ENCODE measurements at regions not wholly inside any gene's neighbourhood (a gene's known extent, or its start where the extent isn't known, plus 50 kb on each side); places are given as distances from the start of the nearest gene placed in this dataset.

DNA sequence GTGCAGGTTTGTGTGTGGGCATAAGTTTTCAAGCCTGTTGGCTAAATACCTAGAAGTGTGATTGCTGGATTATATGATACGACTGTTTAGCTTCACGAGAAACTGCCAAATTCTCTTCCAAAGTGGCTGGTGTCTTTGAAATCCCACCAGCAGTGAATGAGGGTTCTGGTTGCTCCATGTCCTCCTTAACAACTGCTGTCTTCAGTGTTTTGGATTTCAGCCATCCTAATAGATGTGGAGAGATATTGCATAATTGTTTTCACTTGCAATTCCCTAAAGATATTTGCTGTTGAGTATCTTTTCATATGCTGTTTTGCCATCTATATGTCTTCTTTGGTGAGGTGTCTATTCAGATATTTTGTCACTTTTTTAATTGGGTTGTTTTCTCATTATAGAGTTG is 390.5 kb downstream of the ZNF536 start:
- TF ChIP-seq, protein P1, sequence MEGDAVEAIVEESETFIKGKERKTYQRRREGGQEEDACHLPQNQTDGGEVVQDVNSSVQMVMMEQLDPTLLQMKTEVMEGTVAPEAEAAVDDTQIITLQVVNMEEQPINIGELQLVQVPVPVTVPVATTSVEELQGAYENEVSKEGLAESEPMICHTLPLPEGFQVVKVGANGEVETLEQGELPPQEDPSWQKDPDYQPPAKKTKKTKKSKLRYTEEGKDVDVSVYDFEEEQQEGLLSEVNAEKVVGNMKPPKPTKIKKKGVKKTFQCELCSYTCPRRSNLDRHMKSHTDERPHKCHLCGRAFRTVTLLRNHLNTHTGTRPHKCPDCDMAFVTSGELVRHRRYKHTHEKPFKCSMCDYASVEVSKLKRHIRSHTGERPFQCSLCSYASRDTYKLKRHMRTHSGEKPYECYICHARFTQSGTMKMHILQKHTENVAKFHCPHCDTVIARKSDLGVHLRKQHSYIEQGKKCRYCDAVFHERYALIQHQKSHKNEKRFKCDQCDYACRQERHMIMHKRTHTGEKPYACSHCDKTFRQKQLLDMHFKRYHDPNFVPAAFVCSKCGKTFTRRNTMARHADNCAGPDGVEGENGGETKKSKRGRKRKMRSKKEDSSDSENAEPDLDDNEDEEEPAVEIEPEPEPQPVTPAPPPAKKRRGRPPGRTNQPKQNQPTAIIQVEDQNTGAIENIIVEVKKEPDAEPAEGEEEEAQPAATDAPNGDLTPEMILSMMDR (IDR thresholded peaks at IDR 0.05; ENCODE audit: low read length): no peak
- TF ChIP-seq EZH2 (optimal IDR thresholded peaks at IDR 0.05; ENCODE audit: low read depth, low read length) (no peak), EZH2phosphoT487 (IDR thresholded peaks at IDR 0.05; ENCODE audit: low read length) (no peak)

All from MM.1S (cell line).